ENCODE measurements at regions not wholly inside any gene's neighbourhood (a gene's known extent, or its start where the extent isn't known, plus 50 kb on each side); places are given as distances from the start of the nearest gene placed in this dataset.

GRCh38 chr2:80778704-80779103 lies 474.2 kb upstream of the LRRTM1 start:
- TF ChIP-seq CTCF (IDR thresholded peaks at IDR 0.05; ENCODE audit: low read length) (no peak), EZH2 (IDR thresholded peaks at IDR 0.05; ENCODE audit: borderline replicate concordance, low read length) (no peak)
